ENCODE measurements at regions not wholly inside any gene's neighbourhood (a gene's known extent, or its start where the extent isn't known, plus 50 kb on each side); places are given as distances from the start of the nearest gene placed in this dataset.
A peak's percentile ranks its signal among the peaks of the same experiment; 100 is the strongest.

DNA sequence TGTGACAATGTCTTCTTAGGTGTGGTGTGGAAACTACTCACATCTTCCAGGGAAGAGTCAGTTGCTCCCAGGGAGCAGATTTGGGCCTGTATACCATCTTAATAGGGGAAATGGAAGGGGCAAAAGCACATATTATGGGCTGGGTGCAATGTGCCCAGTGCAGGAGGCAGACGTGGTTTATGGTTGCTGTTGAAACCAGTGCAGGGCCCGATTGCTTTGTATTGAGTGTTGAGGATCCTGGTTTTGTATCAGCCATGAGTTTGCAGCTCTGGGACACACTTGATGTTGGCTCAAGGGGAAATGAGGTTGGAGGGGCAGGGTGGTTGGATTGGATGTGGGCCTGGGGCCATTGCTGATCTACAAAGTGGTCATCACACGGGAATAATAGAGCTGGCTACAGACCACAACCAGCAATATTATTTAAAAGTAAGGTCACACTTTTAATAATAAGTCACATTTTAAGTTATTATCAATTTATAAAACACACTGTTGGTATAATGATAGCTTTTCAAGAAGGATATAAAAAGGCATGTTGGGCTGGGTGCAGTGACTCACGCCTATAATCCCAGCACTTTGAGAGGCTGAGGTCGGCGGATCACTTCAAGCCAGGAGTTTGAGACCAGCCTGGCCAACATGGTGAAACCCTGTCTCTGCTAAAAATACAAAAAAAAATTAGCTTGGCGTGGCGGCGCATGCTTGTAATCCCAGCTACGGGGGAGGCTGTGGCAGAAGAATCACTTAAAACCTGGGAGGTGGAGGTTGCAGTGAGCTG is 302.4 kb downstream of the SEC14L1 start:
- TF ChIP-seq EZH2phosphoT487 (conservative IDR thresholded peaks at IDR 0.05; ENCODE audit: low read length): no peak
- TF ChIP-seq, protein P1, sequence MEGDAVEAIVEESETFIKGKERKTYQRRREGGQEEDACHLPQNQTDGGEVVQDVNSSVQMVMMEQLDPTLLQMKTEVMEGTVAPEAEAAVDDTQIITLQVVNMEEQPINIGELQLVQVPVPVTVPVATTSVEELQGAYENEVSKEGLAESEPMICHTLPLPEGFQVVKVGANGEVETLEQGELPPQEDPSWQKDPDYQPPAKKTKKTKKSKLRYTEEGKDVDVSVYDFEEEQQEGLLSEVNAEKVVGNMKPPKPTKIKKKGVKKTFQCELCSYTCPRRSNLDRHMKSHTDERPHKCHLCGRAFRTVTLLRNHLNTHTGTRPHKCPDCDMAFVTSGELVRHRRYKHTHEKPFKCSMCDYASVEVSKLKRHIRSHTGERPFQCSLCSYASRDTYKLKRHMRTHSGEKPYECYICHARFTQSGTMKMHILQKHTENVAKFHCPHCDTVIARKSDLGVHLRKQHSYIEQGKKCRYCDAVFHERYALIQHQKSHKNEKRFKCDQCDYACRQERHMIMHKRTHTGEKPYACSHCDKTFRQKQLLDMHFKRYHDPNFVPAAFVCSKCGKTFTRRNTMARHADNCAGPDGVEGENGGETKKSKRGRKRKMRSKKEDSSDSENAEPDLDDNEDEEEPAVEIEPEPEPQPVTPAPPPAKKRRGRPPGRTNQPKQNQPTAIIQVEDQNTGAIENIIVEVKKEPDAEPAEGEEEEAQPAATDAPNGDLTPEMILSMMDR (IDR thresholded peaks at IDR 0.05; ENCODE audit: insufficient read depth, low read length, poor library complexity, severe bottlenecking): no peak
- Histone ChIP-seq H3K36me3 (ENCODE audit: low read length) (no peaks in the 10 kb centered on the region), H3K27ac (ENCODE audit: low read depth, low read length) (peak overlapping the region; percentile 100), H3K79me2 (ENCODE audit: insufficient read depth, low read length) (peaks cover 18% of the 10 kb centered on the region; the same call in 1 of the 2 replicates), H3K27me3 (ENCODE audit: low read length) (no peaks in the 10 kb centered on the region), H3K4me3 (ENCODE audit: insufficient read depth, low read length, poor library complexity, severe bottlenecking) (no peak overlapping the region), H3K9me2 (replicated peaks; ENCODE audit: insufficient read depth, low read length) (no peaks in the 10 kb centered on the region), H3K9me3 (ENCODE audit: insufficient read depth, low read length) (no peaks in the 10 kb centered on the region), H3K9ac (ENCODE audit: low read length) (peak overlapping the region; percentile 67), H3K4me2 (ENCODE audit: low read depth, low read length, poor library complexity, severe bottlenecking) (peak overlapping the region; percentile 64), H2AFZ (ENCODE audit: low read depth, low read length, severe bottlenecking) (no peak overlapping the region), H3F3A (ENCODE audit: insufficient read depth) (peaks cover 92% of the 10 kb centered on the region), H4K20me1 (ENCODE audit: low read depth, low read length) (no peaks in the 10 kb centered on the region)

GRCh38 chr17:77443748-77444260 is 303.0 kb downstream of the SEC14L1 start:
- no peaks in the 10 kb centered on the region for H3K36me3 ChIP-seq (ENCODE audit: low read length)
- no peaks in the 10 kb centered on the region for H3K9me3 ChIP-seq (ENCODE audit: insufficient read depth, low read length)
- H3K79me2 ChIP-seq (ENCODE audit: insufficient read depth, low read length): peaks cover 12% of the 10 kb centered on the region; the same call in 1 of the 2 replicates
- H2AFZ ChIP-seq (ENCODE audit: low read depth, low read length, severe bottlenecking): no peak overlapping the region
- H3K4me2 ChIP-seq (ENCODE audit: low read depth, low read length, poor library complexity, severe bottlenecking): peak overlapping the region; percentile 64
- no peak for TF ChIP-seq EZH2phosphoT487 (conservative IDR thresholded peaks at IDR 0.05; ENCODE audit: low read length)
- TF ChIP-seq, protein P1 (IDR thresholded peaks at IDR 0.05; ENCODE audit: insufficient read depth, low read length, poor library complexity, severe bottlenecking): no peak
- H3K9me2 ChIP-seq (replicated peaks; ENCODE audit: insufficient read depth, low read length): no peaks in the 10 kb centered on the region
- H3K4me3 ChIP-seq (ENCODE audit: insufficient read depth, low read length, poor library complexity, severe bottlenecking): no peak overlapping the region
- peaks cover 91% of the 10 kb centered on the region for H3F3A ChIP-seq (ENCODE audit: insufficient read depth)
- peak overlapping the region; percentile 100 for H3K27ac ChIP-seq (ENCODE audit: low read depth, low read length)
- no peaks in the 10 kb centered on the region for H4K20me1 ChIP-seq (ENCODE audit: low read depth, low read length)
- H3K9ac ChIP-seq (ENCODE audit: low read length): peak overlapping the region; percentile 67
- no peaks in the 10 kb centered on the region for H3K27me3 ChIP-seq (ENCODE audit: low read length)

- peaks cover 91% of the 10 kb centered on the region for H3F3A ChIP-seq (ENCODE audit: insufficient read depth)
- TF ChIP-seq, protein P1 (IDR thresholded peaks at IDR 0.05; ENCODE audit: insufficient read depth, low read length, poor library complexity, severe bottlenecking): no peak
- no peak for TF ChIP-seq EZH2phosphoT487 (conservative IDR thresholded peaks at IDR 0.05; ENCODE audit: low read length)
- no peaks in the 10 kb centered on the region for H4K20me1 ChIP-seq (ENCODE audit: low read depth, low read length)
- no peaks in the 10 kb centered on the region for H3K9me2 ChIP-seq (replicated peaks; ENCODE audit: insufficient read depth, low read length)
- peak overlapping the region; percentile 67 for H3K9ac ChIP-seq (ENCODE audit: low read length)
- H3K27me3 ChIP-seq (ENCODE audit: low read length): no peaks in the 10 kb centered on the region
- H3K9me3 ChIP-seq (ENCODE audit: insufficient read depth, low read length): no peaks in the 10 kb centered on the region
- peak overlapping the region; percentile 64 for H3K4me2 ChIP-seq (ENCODE audit: low read depth, low read length, poor library complexity, severe bottlenecking)
- H2AFZ ChIP-seq (ENCODE audit: low read depth, low read length, severe bottlenecking): no peak overlapping the region
- no peaks in the 10 kb centered on the region for H3K36me3 ChIP-seq (ENCODE audit: low read length)
- peak overlapping the region; percentile 100 for H3K27ac ChIP-seq (ENCODE audit: low read depth, low read length)
- H3K4me3 ChIP-seq (ENCODE audit: insufficient read depth, low read length, poor library complexity, severe bottlenecking): peak overlapping the region; percentile 6
- peaks cover 17% of the 10 kb centered on the region for H3K79me2 ChIP-seq (ENCODE audit: insufficient read depth, low read length)
Measured at GRCh38 chr17:77444628-77444983, 303.8 kb downstream of the SEC14L1 start.
